NCI-H510A treated with DMSO at 0.1 percent for 48 hours (cell line): ENCODE measurements at regions not wholly inside any gene's neighbourhood (a gene's known extent, or its start where the extent isn't known, plus 50 kb on each side); places are given as distances from the start of the nearest gene placed in this dataset.
"Not testable (repeated sequence)": the region's sequence is repeated elsewhere in the genome, so short reads cannot be mapped to it uniquely, and the experiment has no call there.

Experiments
- DNase-seq: peaks from one replicate; lab custom pipeline; 2025; lab: John Stamatoyannopoulos, UW

DNA sequence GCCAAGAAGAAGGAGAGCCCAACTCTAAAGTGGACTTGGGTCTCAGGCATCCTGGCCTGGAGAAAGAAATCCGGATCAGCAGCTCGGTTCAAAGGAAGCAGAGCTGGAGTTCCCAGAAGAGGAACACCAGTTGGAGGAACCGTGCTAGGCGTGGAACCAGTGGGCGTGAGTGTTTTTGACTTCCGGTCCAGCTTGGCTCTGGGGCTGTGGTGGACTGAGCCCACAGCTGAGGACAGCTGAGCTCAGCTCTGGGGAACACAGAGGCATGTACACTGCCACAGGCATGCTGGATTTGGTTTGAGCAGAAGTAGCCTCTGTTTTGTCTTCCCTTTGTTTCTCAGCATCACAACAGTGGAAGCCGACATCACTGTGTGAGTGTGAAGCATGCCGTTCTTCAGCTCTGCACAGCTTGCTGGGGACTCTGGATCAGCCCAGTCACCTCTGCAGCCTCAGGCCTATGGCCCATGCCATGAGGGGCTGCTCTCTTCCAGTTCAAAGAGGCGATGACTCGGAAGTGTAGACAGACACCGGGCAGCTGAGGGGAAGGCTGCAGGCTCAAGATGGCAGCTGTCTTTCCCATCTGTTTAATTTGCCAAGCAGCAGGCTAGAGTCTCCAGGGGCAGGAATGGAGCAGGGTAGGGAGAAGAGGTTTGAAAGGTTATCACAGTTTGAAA lies 185.8 kb upstream of the UBE3A start:
- DNase-seq = no peak

DNA sequence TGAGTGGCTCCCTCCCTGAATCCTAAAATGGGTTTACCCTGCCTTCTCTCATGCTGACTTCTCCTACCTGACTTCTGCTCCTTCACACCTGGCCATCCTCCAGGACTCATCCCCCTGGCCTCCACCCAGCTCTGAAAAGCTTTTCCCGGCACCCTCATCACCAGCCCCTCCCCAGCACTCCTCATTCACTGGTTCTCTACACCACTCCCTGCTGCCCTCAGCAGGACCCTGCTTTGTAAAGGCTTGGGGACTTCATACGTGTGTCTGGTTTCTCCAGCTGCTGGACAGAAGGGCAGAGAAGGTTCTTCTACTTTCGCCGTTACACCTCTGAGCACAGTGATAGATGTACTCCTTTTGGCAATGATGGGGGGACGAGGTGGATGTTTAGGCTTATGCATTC lies 184.9 kb upstream of the UBE3A start:
- no peak for DNase-seq

DNA sequence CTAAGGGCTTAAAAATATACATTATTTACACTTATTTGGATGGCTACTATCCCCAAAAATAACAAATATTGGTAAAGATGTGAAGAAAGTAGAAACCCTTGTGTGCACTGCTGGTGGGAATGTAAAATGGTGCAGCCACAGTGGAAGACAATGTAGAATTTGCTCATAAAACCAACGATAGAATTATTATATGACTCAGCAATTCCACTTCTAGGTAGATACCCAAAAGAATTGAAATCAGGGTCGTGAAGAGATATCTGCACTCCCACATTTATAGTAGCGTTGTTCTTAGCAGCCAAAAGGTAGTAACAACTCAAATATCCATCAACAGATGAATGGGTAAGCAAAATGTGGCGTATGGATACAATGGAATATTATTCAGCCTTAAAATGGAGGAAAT lies 181.6 kb upstream of the UBE3A start:
- no peak for DNase-seq

GRCh38 chr15:25619761-25620160 lies 180.9 kb upstream of the UBE3A start:
- no peak for DNase-seq

DNA sequence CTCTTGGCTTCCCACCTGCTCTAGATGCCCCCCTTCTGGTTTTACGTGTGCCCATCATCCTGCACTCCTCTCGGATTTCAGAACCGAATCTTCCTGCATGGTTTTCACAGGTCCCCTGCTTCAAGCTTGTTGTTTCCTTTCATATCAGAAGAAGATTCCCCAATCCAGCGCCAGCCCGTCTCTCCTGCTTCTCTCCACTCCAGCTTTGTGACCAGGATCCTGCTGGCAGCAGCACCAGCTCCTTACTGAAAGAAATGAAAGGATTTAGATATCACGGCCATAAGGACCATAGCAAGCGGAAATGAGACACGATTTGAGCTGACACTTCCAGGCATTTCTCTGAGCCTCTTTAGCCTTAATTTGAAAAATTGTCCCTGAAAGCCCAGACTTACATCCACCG lies 180.3 kb upstream of the UBE3A start:
- no peak for DNase-seq

- DNase-seq = no peak
These were observed 179.3 kb upstream of the UBE3A start for GRCh38 chr15:25618161-25618560.

DNA sequence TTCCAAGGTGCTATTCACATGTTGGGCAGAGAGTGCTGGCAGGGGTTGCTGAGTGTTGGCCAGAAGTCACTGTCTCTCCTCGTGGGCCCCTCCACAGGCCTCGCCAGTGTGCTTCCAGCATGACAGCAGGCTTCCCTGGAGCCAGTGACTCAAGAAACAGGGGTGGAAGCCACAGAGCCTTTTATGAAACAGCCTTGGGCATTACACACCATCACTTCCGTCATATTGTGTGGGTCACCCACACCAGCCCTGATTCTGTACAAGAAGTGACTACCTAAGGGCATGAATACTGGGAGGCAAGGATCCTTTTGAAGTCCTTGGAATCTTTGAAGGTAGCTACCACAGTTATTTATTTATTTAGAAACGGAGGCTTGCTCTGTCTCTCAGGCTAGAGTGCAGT lies 177.6 kb upstream of the UBE3A start:
- DNase-seq = no peak

DNA sequence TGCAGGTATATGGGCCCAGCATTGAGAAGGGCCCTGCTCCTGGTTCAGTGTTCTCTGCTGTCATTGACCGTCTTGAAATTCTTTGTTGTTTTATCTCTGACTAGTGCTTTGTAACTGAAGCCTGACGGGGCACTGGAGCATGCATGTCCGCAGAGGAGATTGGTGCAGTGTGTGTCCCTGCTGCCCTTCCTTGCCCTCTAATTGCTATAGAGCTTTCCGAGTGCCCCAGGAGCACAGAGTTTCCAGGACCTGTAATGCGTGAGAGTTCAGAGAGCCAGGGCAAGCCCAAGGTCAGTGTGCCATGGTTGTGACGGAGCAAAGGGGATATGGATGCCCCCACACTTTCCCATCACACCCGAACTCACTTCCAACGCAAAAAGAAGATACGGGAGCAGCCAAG lies 174.3 kb upstream of the UBE3A start:
- DNase-seq = no peak

DNA sequence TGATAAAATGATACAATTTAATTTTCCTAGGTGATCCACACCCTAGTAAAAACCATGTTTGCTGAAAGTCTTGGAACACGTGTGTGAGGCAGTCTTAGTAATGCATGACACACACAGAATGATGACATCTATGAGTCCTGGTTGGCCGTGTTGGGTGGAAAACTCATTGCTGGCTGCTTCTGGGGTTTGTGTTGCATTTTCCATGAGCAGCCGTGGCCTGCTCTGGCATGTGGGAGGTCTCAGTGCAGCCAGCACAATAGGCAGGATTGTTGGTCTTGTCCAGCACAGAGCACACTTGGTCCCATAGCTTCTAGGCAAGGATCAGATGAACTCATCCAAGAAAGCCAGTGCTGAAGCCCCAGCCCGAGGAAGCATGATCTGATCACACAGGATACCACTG lies 172.8 kb upstream of the UBE3A start:
- DNase-seq = no peak

DNA sequence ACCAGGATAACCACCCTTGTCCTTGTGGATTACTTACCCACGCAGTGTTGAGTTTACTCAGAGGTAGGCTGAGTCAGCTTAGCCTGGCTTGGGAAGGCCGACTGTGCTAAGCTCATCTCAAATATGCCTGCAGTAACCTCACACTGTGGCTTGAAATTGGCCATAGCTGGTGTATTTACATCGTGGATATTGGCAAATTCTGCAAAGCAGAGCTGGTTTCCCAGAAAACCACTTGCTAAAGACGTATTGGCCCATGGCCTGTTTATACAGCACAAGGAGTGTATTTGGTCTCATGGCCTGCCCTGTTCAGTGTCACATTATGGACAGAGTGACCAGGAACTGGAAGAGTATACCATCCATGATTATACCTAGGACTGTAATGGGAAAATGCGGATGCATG lies 170.5 kb upstream of the UBE3A start:
- no peak for DNase-seq

DNA sequence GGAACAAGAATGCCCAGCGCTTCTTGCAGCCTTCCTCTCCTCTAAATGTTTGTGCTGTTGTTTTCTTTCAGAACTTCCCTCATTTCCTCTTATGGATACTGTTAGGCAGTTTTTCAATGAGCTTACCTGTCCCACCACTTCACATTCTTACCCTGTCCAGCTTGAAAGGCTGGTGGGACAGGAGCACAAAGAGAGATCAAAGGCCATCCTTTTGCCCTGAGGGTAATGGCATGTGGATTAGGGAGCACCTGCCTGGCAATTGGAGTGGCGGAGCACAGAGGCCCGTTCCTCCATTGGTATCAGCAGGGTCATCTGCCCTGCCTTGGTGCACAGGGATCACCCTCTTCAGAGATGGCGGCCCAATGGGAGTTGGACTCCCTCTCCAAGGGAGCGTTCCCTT lies 170.1 kb upstream of the UBE3A start:
- no peak for DNase-seq

DNA sequence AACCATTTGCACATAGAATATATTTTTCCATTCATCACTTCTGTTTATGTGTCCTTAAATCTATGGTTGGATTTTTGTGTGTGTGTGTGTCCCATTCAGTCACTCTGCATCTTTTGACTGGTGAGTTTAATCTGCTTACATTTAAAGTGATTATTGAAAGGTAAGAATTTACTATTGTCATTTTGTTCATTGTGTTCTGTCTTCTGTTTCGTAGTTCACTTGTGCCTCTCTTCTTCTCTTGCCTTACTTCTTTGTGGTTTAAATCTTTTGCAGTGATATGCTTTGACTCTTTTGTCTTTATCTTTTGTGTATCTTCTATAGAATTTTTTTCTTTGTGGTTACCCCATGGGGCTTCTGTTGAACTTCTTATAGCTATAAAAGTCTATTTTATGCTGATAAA lies 166.3 kb upstream of the UBE3A start:
- DNase-seq = no peak

DNA sequence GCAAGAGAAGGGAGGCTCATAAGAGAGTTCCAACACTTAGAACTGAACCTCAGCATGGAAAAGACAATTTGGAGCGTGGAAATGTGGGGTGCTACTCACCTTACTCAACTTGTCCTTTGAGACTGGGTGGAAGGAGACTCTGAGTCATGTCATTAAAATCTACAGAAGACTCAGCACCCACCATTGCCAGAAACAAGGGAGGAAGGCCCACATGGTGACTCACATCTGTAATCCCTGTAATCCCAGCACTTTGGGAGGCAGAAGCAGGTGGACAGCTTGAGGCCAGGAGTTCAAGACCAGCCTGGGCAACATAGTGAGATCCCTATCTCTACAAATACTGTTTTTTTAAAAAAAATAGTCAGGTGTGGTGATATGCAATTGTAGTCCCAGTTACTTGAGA lies 161.9 kb upstream of the UBE3A start:
- no peak for DNase-seq

- DNase-seq = no peak
These were observed 158.7 kb upstream of the UBE3A start for GRCh38 chr15:25597571-25597970.

DNA sequence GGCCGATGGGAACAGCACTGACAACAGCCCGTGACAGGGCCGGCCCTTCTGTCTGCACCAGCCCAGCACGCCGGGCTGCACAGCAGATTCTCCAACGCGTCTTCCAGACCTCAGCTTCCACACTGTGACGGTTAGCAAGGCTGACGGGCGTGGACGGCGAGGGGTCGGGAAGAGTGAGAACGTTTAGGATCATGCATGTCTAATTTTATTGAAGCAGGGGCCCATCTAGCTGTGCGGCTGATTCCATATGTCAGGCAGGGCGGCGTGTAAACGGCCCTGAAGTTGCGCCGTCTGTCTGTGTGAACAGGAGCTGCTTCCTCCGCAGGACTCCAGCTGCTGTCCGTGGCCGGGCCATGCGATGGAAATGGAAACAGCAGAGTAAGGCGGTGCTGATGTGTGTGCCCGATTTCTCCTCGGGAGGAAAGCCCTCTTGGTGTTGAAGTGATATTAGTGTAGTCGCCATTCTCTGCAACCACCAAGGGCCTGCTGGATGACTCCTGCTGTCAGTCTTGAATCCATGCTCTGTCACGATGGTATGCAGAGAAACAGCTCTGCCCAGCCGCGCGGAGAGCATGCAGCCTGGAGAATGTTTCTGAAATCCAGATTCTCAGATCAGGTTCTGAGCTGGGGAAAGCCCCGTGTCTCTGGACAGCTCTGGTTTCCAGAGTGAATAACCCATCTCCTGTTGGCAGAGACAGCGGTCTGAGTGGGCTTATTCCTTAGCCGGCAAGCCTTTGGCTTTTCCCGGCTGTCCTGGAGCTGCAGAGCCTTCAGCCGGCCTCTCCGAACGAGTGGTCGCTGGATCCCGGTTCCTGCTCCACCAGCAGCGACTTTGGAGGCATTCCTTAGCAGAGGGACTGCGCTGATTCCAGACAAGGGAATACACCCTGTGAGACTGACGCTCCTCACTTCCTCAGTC lies 158.1 kb upstream of the UBE3A start:
- DNase-seq = peak; percentile 2

- DNase-seq = no peak
These were observed 149.0 kb upstream of the UBE3A start for GRCh38 chr15:25587616-25588340.

DNA sequence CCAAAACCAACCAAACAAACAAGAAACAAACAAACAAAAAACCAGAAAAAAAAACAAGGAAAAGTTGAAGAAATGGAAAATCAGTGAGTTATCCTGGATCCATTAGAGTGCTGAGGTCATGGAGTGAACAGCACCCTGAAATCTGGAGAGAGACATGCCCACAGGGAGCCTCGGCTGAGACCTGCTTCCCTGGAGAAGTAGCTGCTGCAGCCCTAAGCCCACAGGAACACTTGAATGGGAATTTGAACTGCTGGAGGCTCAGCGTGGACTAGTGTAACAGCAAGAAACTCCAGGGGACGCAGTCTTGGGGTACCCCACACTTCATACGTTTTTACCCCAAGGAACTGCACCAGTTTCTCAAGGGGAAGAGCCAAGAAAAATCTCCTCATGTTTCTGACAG lies 144.1 kb upstream of the UBE3A start:
- no peak for DNase-seq

GRCh38 chr15:25579127-25579526 lies 140.3 kb upstream of the UBE3A start:
- DNase-seq = no peak

- no peak for DNase-seq
These were observed 133.4 kb upstream of the UBE3A start for GRCh38 chr15:25572191-25572590.

GRCh38 chr15:25568751-25569150 lies 129.9 kb upstream of the UBE3A start:
- DNase-seq = no peak

DNA sequence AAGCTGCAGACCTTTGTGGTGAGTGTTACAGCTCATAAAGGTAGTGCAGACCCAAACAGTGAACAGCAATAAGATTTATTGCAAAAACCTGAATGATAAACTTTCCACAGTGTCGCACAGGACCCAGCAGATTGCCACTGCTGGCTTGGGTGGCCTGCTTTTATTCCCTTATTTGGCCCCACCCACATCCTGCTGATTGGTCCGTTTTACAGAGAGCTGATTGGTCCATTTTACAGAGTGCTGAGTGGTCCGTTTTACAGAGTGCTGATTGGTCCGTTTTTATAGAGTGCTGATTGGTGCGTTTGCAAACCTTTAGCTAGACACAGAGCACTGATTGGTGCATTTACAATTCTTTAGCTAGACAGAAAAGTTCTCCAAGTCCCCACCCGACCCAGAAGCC lies 127.7 kb upstream of the UBE3A start:
- not testable (repeated sequence) for DNase-seq

DNA sequence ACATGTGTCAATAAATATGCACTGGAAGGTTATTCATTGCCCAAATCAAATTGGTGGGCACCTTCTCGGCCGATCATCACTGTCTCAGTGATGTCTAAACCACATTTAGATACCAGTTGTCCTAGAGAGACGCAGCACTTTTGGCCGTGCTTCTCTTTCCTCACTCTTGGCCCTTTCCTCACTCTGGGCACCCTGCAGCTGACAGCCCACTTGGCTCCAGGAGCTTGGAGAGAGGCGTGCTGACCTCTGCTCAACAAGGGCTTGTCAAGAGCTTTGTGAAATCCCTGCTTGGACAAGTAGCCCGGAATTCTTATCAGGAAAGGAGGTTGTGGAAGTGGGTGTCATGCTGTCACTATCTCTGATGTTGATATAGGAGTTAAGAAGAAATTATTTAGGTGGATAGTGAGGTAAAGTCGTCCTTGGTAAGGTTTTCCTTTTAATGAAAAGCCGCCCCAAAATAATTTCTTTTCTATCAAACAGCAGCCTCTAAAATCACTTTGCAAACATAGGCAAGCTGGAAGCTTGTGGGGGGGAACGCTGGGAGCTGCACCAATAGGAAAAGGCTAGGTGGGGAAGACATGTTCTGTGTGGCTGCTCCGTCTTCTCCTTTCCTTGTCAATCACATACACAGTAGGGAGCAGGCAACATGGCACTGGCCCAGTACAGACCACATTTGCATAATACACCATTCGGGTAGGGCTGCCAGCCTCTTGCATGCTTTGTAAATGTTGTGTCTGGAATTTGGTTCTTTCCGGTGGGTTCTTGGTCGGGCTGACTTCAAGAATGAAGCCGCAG lies 126.8 kb upstream of the UBE3A start:
- DNase-seq = no peak
